LNCAP (cell line): ENCODE measurements at regions not wholly inside any gene's neighbourhood (a gene's known extent, or its start where the extent isn't known, plus 50 kb on each side); places are given as distances from the start of the nearest gene placed in this dataset.

Source experiments
- CTCF ChIP-seq: fragments of 450-650 bp; IDR thresholded peaks from 2 replicates; pipeline ENCODE4 v1.5.1; 2017; ENCODE audit warnings: mild to moderate bottlenecking

- TF ChIP-seq CTCF = no peak
These were observed 127.4 kb upstream of the SLC8A1 start for GRCh38 chr2:40579247-40579646.

GRCh38 chr2:40584432-40584831, 132.5 kb upstream of the SLC8A1 start:
- no peak for TF ChIP-seq CTCF

GRCh38 chr2:40591774-40592173, 139.9 kb upstream of the SLC8A1 start:
- TF ChIP-seq CTCF = no peak

GRCh38 chr2:40592218-40592617, 140.3 kb upstream of the SLC8A1 start:
- no peak for TF ChIP-seq CTCF

GRCh38 chr2:40606862-40607261, 155.0 kb upstream of the SLC8A1 start:
- no peak for TF ChIP-seq CTCF

- no peak for TF ChIP-seq CTCF
These were observed 159.3 kb upstream of the SLC8A1 start for GRCh38 chr2:40611196-40611595.

- no peak for TF ChIP-seq CTCF
These were observed 174.0 kb upstream of the SLC8A1 start for GRCh38 chr2:40625849-40626248.

GRCh38 chr2:40628556-40628955, 176.7 kb upstream of the SLC8A1 start:
- no peak for TF ChIP-seq CTCF
